ENCODE measurements at regions not wholly inside any gene's neighbourhood (a gene's known extent, or its start where the extent isn't known, plus 50 kb on each side); places are given as distances from the start of the nearest gene placed in this dataset.

DNA sequence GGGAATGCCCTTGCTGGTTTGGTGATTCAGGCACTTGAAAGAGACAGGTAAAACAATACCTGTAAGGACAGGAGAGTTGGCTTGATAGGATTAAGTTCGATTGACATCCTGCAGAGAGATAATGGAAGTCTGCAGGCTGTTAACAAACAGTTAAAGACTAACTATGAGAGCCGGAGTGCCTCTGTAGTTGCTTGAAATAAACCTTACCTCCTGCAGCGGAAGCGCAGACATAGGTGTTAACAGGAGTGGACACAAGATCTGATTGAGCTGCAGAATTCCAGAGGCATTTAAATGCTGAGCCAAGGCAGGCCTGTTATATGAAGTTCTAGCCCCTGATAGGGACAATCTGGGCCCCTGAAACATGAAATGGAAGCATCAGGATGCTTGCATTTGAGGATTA lies 416.7 kb upstream of the MAOA start:
- Histone ChIP-seq H3K36me3 (no peaks in the 10 kb centered on the region), H3K4me3 (no peak overlapping the region), H3K27me3 (no peaks in the 10 kb centered on the region), H3K9me3 (no peaks in the 10 kb centered on the region), H3K27ac (no peak overlapping the region), H3K4me1 (no peaks in the 10 kb centered on the region)
- ATAC-seq (ENCODE audit: low FRiP score in 2 of 2) (no peak), DNase-seq (no peak)
- WGBS, 2 donors: 83% methylated on average over 4 of the region's 4 CpGs
- TF ChIP-seq POLR2A (IDR thresholded peaks at IDR 0.05): no peak
- no peak for TF ChIP-seq POLR2AphosphoS5 (IDR thresholded peaks at IDR 0.05)
- TF ChIP-seq, protein P1, sequence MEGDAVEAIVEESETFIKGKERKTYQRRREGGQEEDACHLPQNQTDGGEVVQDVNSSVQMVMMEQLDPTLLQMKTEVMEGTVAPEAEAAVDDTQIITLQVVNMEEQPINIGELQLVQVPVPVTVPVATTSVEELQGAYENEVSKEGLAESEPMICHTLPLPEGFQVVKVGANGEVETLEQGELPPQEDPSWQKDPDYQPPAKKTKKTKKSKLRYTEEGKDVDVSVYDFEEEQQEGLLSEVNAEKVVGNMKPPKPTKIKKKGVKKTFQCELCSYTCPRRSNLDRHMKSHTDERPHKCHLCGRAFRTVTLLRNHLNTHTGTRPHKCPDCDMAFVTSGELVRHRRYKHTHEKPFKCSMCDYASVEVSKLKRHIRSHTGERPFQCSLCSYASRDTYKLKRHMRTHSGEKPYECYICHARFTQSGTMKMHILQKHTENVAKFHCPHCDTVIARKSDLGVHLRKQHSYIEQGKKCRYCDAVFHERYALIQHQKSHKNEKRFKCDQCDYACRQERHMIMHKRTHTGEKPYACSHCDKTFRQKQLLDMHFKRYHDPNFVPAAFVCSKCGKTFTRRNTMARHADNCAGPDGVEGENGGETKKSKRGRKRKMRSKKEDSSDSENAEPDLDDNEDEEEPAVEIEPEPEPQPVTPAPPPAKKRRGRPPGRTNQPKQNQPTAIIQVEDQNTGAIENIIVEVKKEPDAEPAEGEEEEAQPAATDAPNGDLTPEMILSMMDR (IDR thresholded peaks at IDR 0.05): no peak
- no peak for TF ChIP-seq EP300 (IDR thresholded peaks at IDR 0.05)

DNA sequence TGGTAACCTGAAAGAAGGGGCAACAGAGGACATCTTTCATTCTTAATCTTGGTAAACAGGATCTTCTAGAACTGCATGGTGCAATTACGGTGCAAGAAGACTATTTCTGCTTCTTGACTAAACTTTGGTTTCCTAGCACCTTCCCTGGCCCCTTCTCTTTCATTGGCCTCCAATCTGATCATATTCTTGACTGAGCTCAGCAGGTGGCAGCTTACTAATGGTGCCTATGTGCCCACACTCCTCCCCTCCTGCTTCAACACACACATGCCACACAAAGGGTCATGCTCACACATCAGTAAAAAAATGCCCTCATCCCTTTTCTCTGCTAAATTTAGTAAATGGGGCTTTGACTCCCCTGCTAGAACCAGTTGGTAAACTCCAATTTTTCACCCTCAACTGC lies 400.5 kb upstream of the MAOA start:
- no peak overlapping the region for H3K4me3 ChIP-seq
- no peak for ATAC-seq (ENCODE audit: low FRiP score in 2 of 2)
- WGBS, 2 donors: 77 to 85% methylated on average over 1 of the region's 1 CpG

DNA sequence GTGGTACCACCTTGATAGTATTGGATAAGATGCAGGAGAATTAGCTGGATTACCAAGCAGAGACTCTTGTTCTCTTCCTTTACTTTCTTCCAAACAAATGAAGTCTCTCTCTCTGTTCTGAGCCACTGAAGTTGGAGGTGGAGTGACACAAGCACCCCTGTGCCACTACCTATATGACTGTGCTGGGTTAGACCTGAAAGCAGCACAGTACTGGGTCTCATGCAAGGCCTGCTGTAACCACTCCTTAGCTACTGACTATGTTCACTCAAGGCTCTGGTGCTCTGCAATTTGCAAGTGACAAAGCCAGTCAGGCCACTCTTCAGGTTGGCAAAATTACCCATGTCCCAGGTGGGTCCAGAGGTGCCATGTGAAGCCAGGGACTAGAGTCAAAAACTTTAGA lies 389.6 kb upstream of the MAOA start:
- Histone ChIP-seq H3K4me1 (no peaks in the 10 kb centered on the region), H3K27me3 (no peaks in the 10 kb centered on the region), H3K9me3 (no peaks in the 10 kb centered on the region), H3K27ac (no peak overlapping the region), H3K36me3 (no peaks in the 10 kb centered on the region), H3K4me3 (no peak overlapping the region)
- DNase-seq: no peak
- peak in 1 of 2 donors; percentile 63 for ATAC-seq (ENCODE audit: low FRiP score in 2 of 2)
- TF ChIP-seq POLR2AphosphoS5 (IDR thresholded peaks at IDR 0.05) (no peak), EP300 (IDR thresholded peaks at IDR 0.05) (no peak), POLR2A (IDR thresholded peaks at IDR 0.05) (no peak)
- TF ChIP-seq, protein P1 (IDR thresholded peaks at IDR 0.05): no peak

More for the DNA sequence above, 400.5 kb upstream of the MAOA start:
- no peak for DNase-seq
- Histone ChIP-seq H3K27ac (no peak overlapping the region), H3K36me3 (no peaks in the 10 kb centered on the region), H3K27me3 (no peaks in the 10 kb centered on the region), H3K4me1 (no peaks in the 10 kb centered on the region), H3K9me3 (peaks cover 0 to 3% (median 0%) of the 10 kb centered on the region in 4 donors)
- TF ChIP-seq, protein P1 (IDR thresholded peaks at IDR 0.05): no peak
- TF ChIP-seq EP300 (IDR thresholded peaks at IDR 0.05) (no peak), POLR2AphosphoS5 (IDR thresholded peaks at IDR 0.05) (no peak), POLR2A (IDR thresholded peaks at IDR 0.05) (no peak)

DNA sequence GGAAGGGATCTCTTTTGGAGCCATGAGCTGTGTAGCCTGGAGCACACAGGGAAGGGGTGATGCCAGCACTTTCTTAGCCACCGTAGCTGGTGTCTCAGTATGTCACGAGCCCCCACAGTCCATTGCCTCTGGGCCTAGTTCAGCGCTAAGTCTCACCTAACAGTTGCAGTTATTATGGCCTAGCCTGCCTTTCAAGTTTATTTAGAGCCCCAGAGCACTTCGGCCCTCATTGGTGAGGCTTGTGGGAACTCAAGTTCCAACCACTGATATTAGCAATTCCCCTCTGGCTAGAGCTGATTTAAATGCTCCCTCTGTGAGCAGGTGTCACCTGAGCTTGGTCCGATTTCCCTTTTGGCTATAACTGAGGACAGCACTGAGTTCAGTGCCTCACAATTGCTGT lies 388.4 kb upstream of the MAOA start:
- DNase-seq: no peak
- Histone ChIP-seq H3K9me3 (no peaks in the 10 kb centered on the region), H3K27me3 (no peaks in the 10 kb centered on the region), H3K36me3 (no peaks in the 10 kb centered on the region), H3K27ac (no peak overlapping the region), H3K4me1 (no peaks in the 10 kb centered on the region), H3K4me3 (no peak overlapping the region)
- no peak for TF ChIP-seq POLR2A (IDR thresholded peaks at IDR 0.05)
- WGBS, 2 donors: 86 to 100% methylated on average over 3 to 5 of the region's 5 CpGs
- ATAC-seq (ENCODE audit: low FRiP score in 2 of 2): no peak

DNA sequence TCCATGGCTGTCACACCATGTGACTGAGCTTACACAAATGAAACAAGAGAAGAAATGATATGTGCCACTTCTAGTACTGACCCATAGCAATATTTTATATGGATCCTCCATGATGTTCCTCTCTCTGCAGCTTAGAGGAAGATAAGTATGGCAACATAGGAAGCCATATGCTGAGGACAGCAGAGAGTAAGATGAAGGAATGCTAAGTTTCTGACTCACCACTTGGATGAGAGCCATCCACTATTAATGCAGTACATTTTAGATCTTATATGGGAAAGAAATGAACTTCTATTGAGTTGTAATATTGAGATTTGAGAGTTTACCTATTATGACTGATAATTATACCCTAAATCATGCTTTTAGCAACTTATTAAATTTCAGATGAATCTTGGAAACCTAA lies 386.9 kb upstream of the MAOA start:
- H3K27ac ChIP-seq: no peak overlapping the region
- H3K4me1 ChIP-seq: no peaks in the 10 kb centered on the region
- DNase-seq: no peak
- no peaks in the 10 kb centered on the region for H3K9me3 ChIP-seq
- ATAC-seq (ENCODE audit: low FRiP score in 2 of 2): no peak
- H3K36me3 ChIP-seq: no peaks in the 10 kb centered on the region
- no peaks in the 10 kb centered on the region for H3K27me3 ChIP-seq
- TF ChIP-seq EP300 (IDR thresholded peaks at IDR 0.05): no peak
- TF ChIP-seq POLR2A (IDR thresholded peaks at IDR 0.05): no peak
- TF ChIP-seq, protein P1 (IDR thresholded peaks at IDR 0.05): no peak
- TF ChIP-seq POLR2AphosphoS5 (IDR thresholded peaks at IDR 0.05): no peak
- no peak overlapping the region for H3K4me3 ChIP-seq
